NCI-H1092 (cell line): ENCODE measurements at regions not wholly inside any gene's neighbourhood (a gene's known extent, or its start where the extent isn't known, plus 50 kb on each side); places are given as distances from the start of the nearest gene placed in this dataset.

Experiments
- DNase-seq: peaks from one replicate; lab custom pipeline; 2025; lab: John Stamatoyannopoulos, UW

- no peak for DNase-seq
Observed at GRCh38 chr22:49262167-49262566, 565.5 kb downstream of the BRD1 start.

GRCh38 chr22:49261616-49262015, 566.1 kb downstream of the BRD1 start:
- no peak for DNase-seq

GRCh38 chr22:49260681-49261580, 566.7 kb downstream of the BRD1 start:
- DNase-seq = no peak

- DNase-seq = no peak
Observed at GRCh38 chr22:49259839-49260615, 567.6 kb downstream of the BRD1 start.

GRCh38 chr22:49258107-49259010, 569.3 kb downstream of the BRD1 start:
- no peak for DNase-seq

GRCh38 chr22:49257551-49257961, 570.1 kb downstream of the BRD1 start:
- DNase-seq = no peak

GRCh38 chr22:49255741-49256318, 571.8 kb downstream of the BRD1 start:
- DNase-seq = no peak

- DNase-seq = no peak
Observed at GRCh38 chr22:49255154-49255553, 572.5 kb downstream of the BRD1 start.

- no peak for DNase-seq
Observed at GRCh38 chr22:49253656-49254055, 574.0 kb downstream of the BRD1 start.

- no peak for DNase-seq
Observed at GRCh38 chr22:49251371-49251770, 576.3 kb downstream of the BRD1 start.

- no peak for DNase-seq
Observed at GRCh38 chr22:49247194-49247924, 580.3 kb downstream of the BRD1 start.

GRCh38 chr22:49244466-49245420, 582.9 kb downstream of the BRD1 start:
- DNase-seq = no peak

- no peak for DNase-seq
Observed at GRCh38 chr22:49243965-49244364, 583.7 kb downstream of the BRD1 start.

- no peak for DNase-seq
Observed at GRCh38 chr22:49243335-49243734, 584.3 kb downstream of the BRD1 start.

GRCh38 chr22:49242480-49242879, 585.2 kb downstream of the BRD1 start:
- no peak for DNase-seq

GRCh38 chr22:49241174-49241851, 586.4 kb downstream of the BRD1 start:
- DNase-seq = no peak

- no peak for DNase-seq
Observed at GRCh38 chr22:49240472-49240871, 587.2 kb downstream of the BRD1 start.

GRCh38 chr22:49240016-49240380, 587.7 kb downstream of the BRD1 start:
- DNase-seq = no peak

GRCh38 chr22:49239264-49240015, 588.2 kb downstream of the BRD1 start:
- DNase-seq = no peak
